ENCODE measurements at regions not wholly inside any gene's neighbourhood (a gene's known extent, or its start where the extent isn't known, plus 50 kb on each side); places are given as distances from the start of the nearest gene placed in this dataset.

GRCh38 chr20:10777710-10778109, 103.9 kb upstream of the JAG1 start:
- Histone ChIP-seq H3K4me1 (ENCODE audit: insufficient read depth, low read length) (no peaks in the 10 kb centered on the region), H3K4me3 (replicated peaks in 1 of 3; ENCODE audit: insufficient read depth in 1 of 3, low read depth in 2 of 3, low read length in 3 of 3) (no peak overlapping the region), H3K4me2 (ENCODE audit: low read depth, low read length) (no peak overlapping the region), H3K27me3 (ENCODE audit: control insufficient read depth in 1 of 2, insufficient read depth in 2 of 2, low read length in 2 of 2) (peaks cover 0 to 10% of the 10 kb centered on the region in 2 experiments; a peak in 3 of 5 replicates), H3K27ac (ENCODE audit: extremely low read length, insufficient read depth, low read length) (no peak overlapping the region), H3K36me3 (replicated peaks in 1 of 2; ENCODE audit: control insufficient read depth in 1 of 2, insufficient read depth in 2 of 2, low read length in 2 of 2) (no peaks in the 10 kb centered on the region), H3K9me3 (ENCODE audit: low read length) (no peaks in the 10 kb centered on the region), H3K9ac (ENCODE audit: insufficient read depth, low read depth, low read length) (no peak overlapping the region), H2AFZ (ENCODE audit: low read length) (no peak overlapping the region), H3K79me2 (ENCODE audit: insufficient read depth, low read length) (no peaks in the 10 kb centered on the region), H4K20me1 (ENCODE audit: insufficient read depth, low read length) (no peaks in the 10 kb centered on the region)
- no peak for FAIRE-seq
- WGBS (ENCODE audit: low lambda C conversion rate): 19% methylated on average over 6 of the region's 6 CpGs
- ATAC-seq: peak; percentile 90
- DNase-seq (ENCODE audit: low spot score): no peak
- POLR2A ChIA-PET: no interaction called here
- BruUV-seq (replicated peaks): no TSS peak
- intact Hi-C loops (cut with micrococcal nuclease; ENCODE audit: unreplicated experiment) (no loop called here), in situ Hi-C loops (cut with HindIII; ENCODE audit: extremely low pct_ligation_motif_present, low pct_unique_long_range_greater_than_20kb) (no loop called here)
- CTCF ChIA-PET (ENCODE audit: low intra/inter-chr PET ratio, low total read pairs): no interaction called here
- no peak for TF ChIP-seq POLR2A (IDR thresholded peaks at IDR 0.05; ENCODE audit: insufficient read depth in 1 of 2, low read depth in 2 of 2, low read length in 2 of 2)
- TF ChIP-seq PRDM10 (CRISPR knock-in tag; IDR thresholded peaks at IDR 0.05; ENCODE audit: low read depth): no peak
- TF ChIP-seq ZBTB37 (CRISPR knock-in tag; IDR thresholded peaks at IDR 0.05): no peak
- TF ChIP-seq ZNF260 (CRISPR knock-in tag; IDR thresholded peaks at IDR 0.05; ENCODE audit: borderline replicate concordance, low read depth): no peak
- TF ChIP-seq TEAD2 (CRISPR knock-in tag; IDR thresholded peaks at IDR 0.05): no peak
- TF ChIP-seq RBAK (CRISPR knock-in tag; IDR thresholded peaks at IDR 0.05): 0 out of 2 replicates have a peak, but pooled peaks have one; percentile 27
- TF ChIP-seq NFAT5 (CRISPR knock-in tag; IDR thresholded peaks at IDR 0.05): no peak
- no peak for TF ChIP-seq KMT2A (CRISPR knock-in tag; IDR thresholded peaks at IDR 0.05)
- no peak for TF ChIP-seq RARA (CRISPR knock-in tag; IDR thresholded peaks at IDR 0.05)
- no peak for TF ChIP-seq CHCHD3 (CRISPR knock-in tag; IDR thresholded peaks at IDR 0.05)
- no peak for TF ChIP-seq ARID3A (IDR thresholded peaks at IDR 0.05; ENCODE audit: low read depth, low read length)
- TF ChIP-seq ZNF772 (CRISPR knock-in tag; IDR thresholded peaks at IDR 0.05): peak; percentile 53; the same call in 1 of the 2 replicates
- TF ChIP-seq CREBL2 (CRISPR knock-in tag; IDR thresholded peaks at IDR 0.05; ENCODE audit: borderline replicate concordance): no peak
- no peak for TF ChIP-seq HMG20A (CRISPR knock-in tag; IDR thresholded peaks at IDR 0.05; ENCODE audit: borderline replicate concordance)
